HG03575 (cell line): ENCODE measurements at regions not wholly inside any gene's neighbourhood (a gene's known extent, or its start where the extent isn't known, plus 50 kb on each side); places are given as distances from the start of the nearest gene placed in this dataset.
"Not testable (repeated sequence)": the region's sequence is repeated elsewhere in the genome, so short reads cannot be mapped to it uniquely, and the experiment has no call there.

Source experiments
- ATAC-seq: cut with Tn5 transposase; IDR thresholded peaks from one replicate; pipeline ENCODE4 v1.9.1; 2021; ENCODE audit not compliant: unreplicated experiment, insufficient number of reproducible peaks, low FRiP score; ENCODE audit errors: extremely low read depth

GRCh38 chr12:87384226-87384625, 645.0 kb downstream of the C12orf50 start:
- ATAC-seq, result no peak

GRCh38 chr12:87383680-87384079, 645.5 kb downstream of the C12orf50 start:
- ATAC-seq, result no peak

DNA sequence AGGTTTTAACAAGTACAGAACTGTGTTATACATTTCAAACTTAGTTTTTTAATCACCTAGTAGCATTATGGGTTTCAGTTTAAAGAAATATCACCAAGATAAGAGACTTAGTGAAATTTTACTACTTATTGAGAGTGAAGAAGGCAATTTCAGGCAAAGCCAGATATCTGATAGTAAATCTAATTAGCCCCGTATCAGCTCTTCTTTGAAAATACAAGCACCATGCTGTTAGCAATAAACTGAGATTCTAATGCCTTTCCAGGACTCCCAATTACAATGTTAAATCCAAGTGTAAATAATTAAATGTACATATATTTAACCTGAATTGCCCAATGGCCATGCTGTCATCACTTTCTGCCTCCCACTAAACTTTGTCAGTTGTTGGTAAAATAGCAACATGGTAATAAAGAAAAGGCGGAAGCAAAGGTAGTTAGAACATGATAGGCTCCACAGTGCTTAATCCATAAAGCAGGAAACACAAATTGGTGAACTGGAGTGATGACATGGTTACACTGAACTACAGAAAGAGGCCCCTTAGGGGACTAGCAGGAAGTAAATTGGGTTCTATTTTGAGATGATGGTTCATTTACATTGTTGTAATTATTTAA, 646.1 kb downstream of the C12orf50 start:
- ATAC-seq, result no peak

DNA sequence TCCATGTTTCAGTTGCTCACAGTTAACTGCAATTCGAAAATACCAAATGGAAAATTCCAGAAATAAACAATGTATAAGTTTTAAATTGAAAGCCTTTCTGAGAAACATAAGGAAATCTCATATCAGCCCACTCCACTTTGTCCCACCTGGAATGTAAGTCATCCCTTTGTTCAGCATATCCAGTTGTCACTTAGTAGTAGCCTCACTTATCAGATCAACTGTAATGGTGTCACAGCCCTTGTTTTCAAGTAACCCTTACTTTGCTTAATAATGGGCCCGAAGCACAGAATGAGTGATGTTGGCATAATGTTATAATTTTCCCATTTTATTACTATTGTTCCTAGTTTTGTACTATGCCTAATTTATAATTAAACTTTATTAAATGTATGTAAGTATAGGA, 646.8 kb downstream of the C12orf50 start:
- no peak for ATAC-seq

DNA sequence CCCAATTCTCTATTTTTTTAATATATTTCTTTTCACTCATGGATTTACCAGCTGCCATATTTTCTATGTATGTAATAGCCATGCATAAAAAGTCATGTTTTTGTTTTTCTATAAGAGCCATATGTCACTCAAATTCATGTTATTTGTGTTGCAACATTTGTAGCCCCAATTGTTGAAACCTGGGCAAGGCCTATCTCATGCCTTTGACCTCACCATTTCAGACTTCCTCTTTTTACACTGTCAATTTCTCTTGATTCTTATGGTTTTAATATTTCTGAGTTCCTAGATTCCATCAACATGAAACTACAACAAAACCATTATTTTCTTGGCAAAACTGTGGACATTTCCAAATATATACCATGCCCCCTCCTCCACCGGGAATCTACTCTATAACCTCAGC, 647.5 kb downstream of the C12orf50 start:
- ATAC-seq, result no peak

- no peak for ATAC-seq
These were observed 650.7 kb downstream of the C12orf50 start for GRCh38 chr12:87378526-87378925.

GRCh38 chr12:87376722-87377121, 652.5 kb downstream of the C12orf50 start:
- ATAC-seq, result no peak

- no peak for ATAC-seq
These were observed 660.0 kb downstream of the C12orf50 start for GRCh38 chr12:87369161-87369560.

DNA sequence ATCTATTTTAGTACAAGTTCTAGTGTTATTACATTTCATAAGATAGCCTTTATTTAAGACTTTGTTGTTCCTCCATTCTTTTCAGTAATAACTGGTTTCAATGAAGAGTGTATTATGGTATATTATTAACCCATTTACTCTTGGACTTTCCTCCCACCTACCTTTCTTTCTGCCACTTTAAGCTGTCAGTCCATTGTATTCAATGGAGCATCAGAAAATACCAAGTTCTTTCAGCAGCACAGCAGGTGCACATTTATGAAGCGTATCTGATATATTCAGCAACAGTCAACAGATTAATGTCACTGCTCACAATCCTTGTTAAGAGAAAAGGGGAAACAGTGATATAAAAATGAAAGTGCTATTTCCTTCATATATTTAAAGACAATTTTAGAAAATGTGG, 660.9 kb downstream of the C12orf50 start:
- no peak for ATAC-seq

DNA sequence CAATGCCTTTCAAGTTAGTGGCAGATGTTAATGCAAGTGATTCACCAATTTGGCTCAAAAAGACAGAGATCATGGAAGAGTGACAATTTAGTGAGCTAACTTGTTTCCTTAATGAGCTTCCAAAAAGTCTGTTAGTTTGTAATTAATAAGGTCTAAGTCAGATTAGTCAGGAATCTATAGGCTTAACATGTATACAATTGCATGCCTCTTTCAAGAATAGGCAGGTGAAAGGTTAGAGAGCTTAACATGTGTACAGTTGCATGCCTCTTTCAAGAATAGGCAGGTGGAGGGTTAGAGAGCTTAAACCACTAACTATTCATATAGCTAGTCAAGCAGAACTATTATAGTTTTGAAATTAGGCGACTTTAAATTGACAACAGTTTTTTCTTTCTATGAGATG, 663.8 kb downstream of the C12orf50 start:
- no peak for ATAC-seq

DNA sequence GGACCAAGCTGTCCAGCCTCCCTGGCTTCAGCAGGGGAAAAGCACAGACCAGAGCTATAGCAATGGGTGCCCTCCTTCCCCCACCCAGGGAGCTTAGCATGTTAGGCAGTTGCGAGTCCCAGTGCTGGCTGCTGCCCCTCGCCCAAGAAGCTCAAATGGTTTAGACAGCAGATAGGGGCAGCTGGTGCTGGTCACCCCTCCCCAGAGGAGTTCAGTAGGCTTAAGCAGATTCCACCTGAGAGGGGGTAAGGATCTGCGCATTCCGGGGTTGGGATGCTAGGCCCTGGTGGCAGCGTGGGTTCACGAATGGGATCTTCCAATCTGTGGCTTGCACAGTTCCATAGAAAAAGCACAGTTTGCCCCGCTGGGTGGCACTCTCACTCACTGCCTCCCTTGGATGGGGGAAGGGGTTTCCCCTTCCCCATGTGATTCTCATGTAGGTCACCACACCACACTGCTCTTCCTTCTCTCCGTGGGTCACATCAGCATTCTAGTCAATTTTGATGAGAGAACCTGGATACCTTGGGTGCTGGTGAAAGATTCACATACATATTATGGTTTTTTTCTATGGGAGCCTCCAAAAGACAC, 665.6 kb downstream of the C12orf50 start:
- ATAC-seq, result no peak

DNA sequence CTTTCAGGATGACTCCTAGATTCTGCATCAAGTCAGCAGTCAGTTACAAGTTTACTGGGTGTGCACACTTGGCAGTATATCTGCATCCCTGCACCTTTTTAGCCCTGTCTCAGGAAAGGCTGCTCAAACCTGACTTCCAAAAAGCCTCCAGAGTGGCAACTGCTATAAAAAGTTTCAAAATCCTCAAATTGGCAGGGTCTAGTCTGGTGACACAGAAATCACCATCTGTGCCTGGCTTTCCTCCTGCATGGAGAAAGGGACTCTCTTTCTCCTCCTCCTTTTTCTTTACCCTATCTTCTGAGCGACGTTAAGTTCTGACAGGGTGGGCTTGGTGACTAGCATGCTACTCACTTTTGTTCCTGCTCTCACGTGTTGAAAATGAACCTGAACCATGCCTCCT, 679.5 kb downstream of the C12orf50 start:
- ATAC-seq, result no peak

DNA sequence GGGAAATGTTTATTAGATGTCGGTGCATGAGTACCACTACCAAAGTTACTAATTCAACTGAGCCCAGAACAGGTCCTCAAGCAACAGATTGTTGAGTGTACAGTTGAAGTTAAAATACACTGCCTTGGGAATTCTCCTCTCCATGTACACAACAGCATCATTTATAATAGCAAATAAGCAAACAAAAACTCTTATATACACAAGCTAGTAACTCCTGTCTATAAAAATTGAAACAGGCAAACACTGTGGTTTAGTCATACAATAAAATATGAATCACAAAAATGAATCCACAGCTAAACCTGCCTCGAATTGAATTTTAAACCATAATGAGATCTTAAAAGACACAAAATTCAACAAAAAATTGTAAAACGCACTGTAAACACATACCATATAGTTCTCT, 681.1 kb downstream of the C12orf50 start:
- ATAC-seq, result no peak

GRCh38 chr12:87344699-87345098, 684.5 kb downstream of the C12orf50 start:
- ATAC-seq, result no peak

GRCh38 chr12:87338681-87339080, 690.5 kb downstream of the C12orf50 start:
- ATAC-seq, result no peak

GRCh38 chr12:87336814-87337336, 692.3 kb downstream of the C12orf50 start:
- ATAC-seq, result no peak

DNA sequence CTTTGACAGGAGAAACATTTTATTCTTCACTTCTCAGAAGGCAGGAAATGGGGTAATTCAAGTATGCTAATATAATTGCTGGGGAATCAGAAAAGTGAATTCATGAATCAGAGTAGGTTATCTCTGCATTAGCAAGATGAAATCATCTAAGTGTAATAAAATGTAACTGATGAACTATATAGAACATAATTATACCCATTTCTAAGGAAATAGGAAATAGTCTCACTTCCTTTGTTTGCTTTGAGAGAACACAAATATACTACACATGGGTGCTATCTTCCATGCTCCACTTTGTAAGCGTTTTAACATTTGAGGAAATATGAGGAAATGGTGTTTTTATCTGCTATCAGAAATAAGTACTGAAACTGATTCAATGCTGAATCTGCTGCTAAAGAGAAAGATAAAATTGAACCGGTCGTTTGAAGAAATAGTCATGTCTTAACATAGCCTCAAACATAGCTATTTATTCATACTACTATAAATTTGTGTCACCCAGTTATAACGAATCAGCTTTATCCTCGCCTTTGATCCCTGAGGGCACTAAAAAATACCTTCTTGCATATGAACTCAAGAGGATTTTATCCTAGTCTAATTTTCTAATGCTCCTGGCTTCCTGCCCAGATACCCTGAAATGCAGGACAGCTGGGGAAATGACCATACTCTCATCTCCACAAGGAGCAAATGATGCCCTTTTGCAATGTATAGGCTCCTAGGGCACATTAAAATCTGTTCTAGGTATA, 696.0 kb downstream of the C12orf50 start:
- no peak for ATAC-seq

- not testable (repeated sequence) for ATAC-seq
These were observed 699.1 kb downstream of the C12orf50 start for GRCh38 chr12:87330071-87330555.

DNA sequence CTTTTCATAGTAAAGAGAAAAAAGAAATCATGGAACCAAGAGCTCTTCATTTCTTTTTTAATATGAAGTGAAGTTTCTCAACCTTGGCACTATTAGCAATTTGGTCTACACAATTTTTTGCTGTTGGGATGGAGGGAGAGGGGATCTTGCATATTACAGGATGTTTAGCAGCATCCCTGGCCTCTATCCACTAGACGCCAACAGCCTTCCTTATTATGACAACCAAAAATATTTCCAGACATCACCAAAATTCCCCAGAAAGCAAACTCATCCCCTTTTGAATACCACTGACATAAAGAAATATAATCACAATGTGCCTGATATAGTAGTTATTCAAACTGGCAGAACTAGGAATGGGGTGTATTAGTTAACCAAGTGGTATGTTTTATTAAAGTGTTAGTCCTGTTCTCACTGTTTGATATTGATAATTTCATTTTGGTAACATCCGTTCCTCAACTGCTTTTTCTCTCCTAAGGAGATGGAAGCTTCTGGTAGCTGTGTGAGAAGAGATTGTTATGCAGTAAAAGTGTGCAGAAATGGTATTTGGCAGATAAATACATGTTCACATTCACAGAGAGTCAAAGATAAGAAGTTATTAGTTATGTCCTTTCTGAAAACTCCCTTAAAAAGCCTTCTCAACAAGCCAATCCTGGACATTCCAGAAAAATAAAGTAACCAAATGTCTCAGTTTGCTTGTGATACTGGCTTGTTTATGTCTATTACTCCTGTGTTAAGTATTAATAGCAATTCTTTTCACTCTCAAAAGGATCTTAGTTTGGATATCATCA, 699.9 kb downstream of the C12orf50 start:
- ATAC-seq, result no peak
